HG03097 (cell line): ENCODE measurements at regions not wholly inside any gene's neighbourhood (a gene's known extent, or its start where the extent isn't known, plus 50 kb on each side); places are given as distances from the start of the nearest gene placed in this dataset.

Experiments
- ATAC-seq: cut with Tn5 transposase; IDR thresholded peaks from one replicate; pipeline ENCODE4 v1.9.1; 2021; ENCODE audit not compliant: unreplicated experiment, low FRiP score

DNA sequence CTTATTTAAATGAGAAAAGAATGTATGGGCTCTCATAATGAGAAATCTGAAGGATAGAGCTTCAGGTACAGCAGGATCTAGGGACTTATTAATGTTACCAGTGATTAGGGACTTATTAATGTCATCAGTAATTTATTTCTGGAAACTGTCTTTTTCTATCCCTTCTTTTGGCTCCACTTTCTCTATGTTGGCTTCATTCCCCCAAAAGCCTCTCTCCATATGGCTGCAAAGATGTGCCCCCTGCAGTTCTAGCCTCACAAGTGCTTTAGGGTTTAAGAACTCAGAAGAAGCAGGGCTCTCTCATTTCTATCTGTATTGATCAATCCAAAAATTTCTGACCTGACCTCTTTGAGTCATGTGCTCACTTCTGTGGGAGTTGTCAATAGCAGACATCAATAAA, 480.9 kb downstream of the TXNL1 start:
- ATAC-seq = no peak

DNA sequence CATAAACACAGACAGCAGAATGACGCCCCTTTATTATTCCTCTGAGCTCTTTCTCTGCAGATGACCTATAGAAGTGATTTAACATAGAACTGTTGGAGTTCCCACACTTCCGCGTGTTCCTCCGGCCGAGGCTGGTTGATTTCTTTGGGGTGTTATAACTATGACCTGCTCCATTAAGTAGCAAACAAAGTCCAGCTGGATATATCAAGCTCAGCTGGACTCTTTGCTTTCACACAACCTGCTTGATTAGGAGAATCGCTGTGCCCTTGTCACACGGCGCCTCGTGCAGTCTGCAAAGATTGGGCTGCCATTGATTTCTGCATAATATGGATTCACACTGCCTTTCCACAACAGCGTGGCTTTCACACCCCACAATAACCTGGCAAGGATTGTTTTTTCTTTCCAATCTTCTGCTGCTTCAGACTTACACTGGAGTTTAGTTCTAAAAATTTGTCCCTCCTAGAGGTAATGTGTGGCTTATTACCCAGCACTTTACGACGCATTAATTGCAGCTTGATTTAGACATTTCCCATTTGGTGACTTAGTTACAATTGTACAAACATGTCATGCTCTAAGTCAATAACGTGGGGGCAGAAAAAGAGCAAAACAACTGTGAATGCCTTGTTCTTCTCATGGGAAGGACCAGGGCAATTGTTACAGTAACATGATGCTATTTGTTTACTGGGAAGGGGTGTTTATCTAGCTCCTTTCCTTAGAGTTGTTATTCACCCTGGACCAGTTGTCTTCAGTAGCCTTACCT, 485.7 kb downstream of the TXNL1 start:
- no peak for ATAC-seq

GRCh38 chr18:56148373-56148772, 490.0 kb downstream of the TXNL1 start:
- no peak for ATAC-seq

DNA sequence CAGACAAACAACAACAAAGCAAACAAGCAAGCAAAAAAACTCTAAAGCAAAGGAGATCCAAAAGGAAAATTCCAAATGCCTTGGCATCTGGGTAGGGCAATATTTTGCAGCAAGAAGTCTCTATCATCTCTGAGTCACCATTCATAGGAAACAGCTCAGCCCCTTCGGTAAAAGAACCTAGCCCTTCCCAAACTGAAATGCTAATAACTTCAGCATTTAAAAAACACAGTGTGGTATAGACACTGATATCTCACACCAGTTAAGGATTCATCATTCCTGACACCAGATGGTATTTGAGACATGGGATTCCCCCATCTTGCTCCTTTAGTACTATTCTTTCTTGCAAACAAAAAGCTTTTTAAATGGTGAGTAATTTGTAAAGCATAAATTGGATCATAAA, 491.8 kb downstream of the TXNL1 start:
- ATAC-seq = no peak

- ATAC-seq = no peak
Observed at GRCh38 chr18:56142001-56142400, 496.4 kb downstream of the TXNL1 start.

DNA sequence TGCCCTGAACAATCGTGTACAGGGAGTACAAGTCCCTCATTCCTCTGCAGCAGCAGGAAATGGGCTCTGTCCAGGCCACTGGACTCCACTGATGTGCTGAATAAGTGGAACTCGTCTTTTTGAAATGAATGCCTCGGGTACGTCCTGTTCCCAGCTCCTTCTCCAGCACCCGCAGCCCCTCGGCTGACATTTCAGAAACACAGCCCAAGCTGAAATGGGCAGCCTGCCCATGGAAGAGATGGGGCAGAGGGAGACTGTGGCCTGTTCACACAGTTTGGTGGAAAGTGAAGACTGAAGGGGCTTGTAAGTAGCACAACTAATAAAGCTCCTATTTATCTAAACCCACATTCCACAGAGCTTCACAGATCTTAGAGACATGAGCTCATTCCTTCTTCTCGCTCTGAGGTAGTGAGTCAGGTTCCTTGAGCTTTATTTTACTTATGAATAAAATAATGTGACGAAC, 498.6 kb downstream of the TXNL1 start:
- ATAC-seq = no peak

DNA sequence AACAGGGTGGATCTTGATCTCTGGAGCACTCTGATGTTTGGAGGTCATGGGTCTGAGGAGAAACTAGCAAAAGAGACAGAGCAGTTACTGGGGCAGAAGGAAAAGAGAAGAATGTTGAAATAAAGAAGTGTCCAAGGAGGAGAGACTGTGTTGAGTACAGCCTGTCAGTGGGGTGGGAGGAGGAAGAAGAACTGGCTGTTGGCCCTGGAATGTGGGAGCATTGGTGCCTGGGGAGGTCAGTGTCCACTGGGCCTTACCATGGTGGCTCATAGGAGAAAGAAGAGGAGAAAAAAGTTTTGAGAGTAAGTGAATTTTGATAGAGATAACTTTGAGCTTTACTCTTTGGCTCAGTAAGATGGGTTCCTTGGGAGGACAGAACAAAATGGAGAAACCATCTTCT, 499.0 kb downstream of the TXNL1 start:
- no peak for ATAC-seq

- no peak for ATAC-seq
Observed at GRCh38 chr18:56136105-56136504, 502.3 kb downstream of the TXNL1 start.

DNA sequence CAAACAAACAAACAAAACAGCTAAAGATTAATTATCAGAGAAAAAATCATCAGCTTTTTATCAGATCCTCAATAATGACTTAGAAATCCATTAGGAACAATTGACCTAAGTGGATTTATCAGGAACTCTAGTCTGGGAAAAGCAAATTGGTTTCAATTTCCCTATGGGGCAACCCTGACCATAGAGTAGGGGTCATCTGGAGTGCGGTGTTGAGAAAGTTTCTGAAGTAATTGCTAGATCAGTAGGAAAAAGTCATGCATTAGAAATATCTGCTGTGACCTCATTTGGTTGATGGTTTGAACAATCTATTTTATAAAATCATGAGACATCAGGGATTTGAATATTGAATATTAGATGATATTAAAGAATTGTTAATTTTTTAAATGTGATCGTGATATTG, 507.9 kb downstream of the TXNL1 start:
- ATAC-seq = no peak

GRCh38 chr18:56128153-56128791, 510.1 kb downstream of the TXNL1 start:
- no peak for ATAC-seq

- ATAC-seq = no peak
Observed at GRCh38 chr18:56127322-56128099, 510.9 kb downstream of the TXNL1 start.

DNA sequence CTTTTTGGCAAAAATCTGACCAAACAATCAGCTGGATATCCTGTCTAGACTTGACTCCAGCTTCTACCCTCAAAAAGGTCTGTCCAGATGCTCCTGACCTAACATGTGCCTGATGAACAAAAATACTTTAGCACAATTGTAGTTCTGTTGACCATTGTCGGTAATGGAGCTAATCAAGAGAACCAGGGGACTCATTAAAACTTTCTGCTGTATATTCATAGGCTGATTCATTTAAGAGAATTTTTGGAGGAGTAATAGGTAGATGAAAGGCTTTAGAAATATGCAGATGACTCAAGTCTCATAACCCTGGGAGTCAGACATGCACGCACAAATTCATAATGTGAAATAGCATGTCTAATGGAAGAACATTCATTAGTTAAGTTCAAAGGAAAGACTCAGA, 514.2 kb downstream of the TXNL1 start:
- ATAC-seq = no peak

- ATAC-seq = no peak
Observed at GRCh38 chr18:56121669-56122068, 516.7 kb downstream of the TXNL1 start.

DNA sequence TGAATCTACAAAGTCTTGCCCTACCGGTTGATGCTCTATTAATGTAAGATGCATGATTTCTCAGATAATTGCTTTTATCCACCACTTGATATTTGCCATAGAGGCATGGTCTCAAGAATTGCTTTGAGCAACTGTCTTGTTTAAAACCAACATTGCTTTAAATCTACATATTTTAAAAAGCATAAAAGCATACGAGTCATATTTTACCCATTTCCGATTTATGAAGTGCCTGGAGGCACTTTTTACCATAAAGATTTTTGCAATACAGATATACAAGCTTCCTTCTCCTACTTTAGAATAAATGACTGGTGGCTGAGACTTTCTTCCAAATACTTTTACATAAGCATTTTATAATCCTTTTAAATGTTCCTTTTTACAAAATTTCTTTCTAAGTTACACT, 517.6 kb downstream of the TXNL1 start:
- ATAC-seq = no peak

DNA sequence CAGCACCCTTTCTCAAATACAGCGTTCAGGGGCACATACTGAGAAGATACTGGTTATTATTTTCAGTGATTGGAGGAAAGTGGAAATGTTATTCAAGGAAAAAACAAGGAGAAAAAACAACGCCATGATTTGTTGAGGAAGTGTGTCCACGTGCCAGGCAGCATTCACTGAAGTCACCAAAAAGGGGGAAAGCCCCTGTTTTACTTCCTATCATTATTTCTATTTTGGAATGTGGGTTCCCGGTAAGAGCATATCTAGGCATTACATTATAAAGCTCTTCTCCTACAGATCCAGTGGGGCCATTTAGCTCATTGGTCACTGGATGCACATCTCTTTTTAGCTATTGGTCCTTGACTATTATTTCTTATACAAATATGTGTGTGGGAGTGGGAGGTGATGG, 518.7 kb downstream of the TXNL1 start:
- no peak for ATAC-seq

DNA sequence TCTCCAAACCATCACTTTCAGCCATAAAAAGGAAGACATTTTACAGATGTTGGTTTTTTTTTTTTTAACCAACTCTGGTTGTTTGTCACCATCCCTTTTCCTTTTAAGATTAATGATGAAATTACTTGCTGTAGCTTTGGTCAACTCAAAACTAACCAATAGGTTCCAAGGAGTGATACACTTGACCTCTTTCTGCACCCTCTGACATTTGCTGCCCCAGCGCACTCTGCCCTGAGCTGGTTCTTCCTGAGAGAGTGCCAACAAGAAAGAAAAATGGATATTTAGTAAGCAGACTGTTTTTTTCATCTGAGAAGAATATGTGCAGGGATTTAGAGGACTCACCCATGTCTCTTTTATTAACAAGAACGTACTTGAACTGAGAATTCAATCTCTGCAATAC, 520.0 kb downstream of the TXNL1 start:
- ATAC-seq = peak; percentile 47

DNA sequence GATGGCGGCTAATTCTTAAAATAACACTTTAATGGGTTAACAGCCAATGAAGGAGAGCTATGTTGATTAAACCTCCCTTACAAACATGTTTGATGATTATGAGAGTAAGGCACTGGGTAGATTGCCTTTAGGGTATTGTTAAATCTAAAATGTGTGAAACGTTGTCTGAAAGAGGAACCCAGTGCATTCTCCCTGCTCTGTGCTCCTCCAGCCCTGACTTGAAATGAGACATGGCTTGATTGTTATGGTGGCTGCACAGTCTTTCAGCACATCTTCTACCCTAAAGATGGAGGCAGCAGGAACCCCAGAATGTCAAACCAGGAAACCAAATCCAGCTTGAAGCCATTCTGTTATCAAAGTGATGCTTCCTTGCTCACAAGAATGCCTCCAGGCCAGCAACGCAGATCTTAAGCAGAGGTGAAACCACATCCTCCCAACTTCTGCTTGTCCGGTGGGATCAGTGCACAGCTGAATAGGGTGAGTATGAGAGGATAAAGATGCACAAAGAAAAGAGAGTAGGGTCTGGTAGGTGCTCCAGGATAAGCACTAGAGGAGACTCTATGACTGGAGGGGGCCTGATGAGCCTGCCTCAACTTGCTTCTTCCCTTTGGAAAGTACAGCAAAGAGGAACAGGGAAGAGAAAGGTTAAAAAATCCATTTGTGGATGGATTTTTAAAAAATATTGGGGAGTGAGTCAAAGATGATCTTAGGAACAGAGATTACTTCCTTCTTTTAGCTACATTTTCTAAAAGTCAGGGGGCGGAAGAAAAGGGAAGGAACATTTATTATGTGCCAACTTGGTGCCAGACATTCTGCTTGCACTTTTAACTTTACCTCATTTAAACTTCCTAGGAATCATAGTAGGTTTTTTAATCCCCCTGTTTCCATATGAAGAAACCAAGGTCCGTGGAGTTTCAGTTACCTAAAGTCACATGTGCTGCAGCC, 523.0 kb downstream of the TXNL1 start:
- ATAC-seq = no peak

- ATAC-seq = no peak
Observed at GRCh38 chr18:56112984-56113383, 525.0 kb upstream of the TCF4 start.

DNA sequence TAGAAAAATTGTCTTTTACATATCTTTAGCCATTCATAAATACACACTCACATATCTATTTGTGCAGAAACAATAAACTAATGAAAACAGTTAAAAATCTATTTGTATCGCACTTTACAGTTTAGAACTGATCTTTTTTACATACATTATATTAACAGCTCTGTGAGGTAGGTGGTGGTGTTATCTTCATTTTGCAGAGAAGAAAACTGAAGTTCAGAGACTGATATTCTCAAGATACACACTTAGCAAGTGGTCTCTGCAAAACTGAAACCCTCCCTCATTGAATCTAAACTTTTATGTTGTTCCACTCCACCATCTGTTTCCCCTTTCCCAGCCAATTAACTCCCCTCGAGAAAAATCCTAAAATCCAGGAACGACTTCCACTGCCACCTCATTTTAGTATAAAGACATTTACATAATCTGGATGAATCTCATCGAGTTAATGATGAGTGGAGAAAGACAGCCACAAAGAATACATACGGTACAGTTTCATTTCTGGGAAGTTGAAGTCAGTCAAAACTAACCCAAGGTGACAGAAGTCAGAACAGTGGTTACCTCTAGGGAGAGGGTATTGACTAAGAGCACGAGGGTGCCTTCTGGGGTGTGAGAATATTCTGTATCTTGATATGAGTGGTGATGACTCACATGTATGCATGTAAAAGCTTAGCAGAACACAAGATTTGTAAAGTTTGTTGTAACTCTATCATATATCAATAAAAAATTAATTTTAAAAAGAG, 524.2 kb upstream of the TCF4 start:
- ATAC-seq = peak; percentile 99

DNA sequence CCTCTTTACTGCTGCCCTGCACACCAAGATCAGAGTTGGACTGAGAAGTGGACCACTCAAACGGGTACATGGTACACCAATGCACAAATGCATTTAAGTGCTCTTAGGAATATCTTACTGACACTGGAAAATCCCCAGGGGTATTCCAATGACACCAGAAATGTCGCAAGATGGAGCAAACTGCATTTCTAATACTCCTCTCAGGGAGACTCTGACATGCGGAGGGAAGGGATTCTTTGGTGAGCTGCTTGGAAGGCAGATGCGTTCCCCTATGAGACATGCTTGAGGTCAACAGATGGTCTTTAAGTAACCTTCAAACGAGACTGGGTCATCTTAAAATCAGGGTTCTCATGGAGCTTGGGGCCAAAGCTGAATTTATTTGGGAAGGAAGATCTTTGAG, 521.8 kb upstream of the TCF4 start:
- no peak for ATAC-seq
